Smooth muscle cell (in vitro differentiated cells): ENCODE measurements at regions not wholly inside any gene's neighbourhood (a gene's known extent, or its start where the extent isn't known, plus 50 kb on each side); places are given as distances from the start of the nearest gene placed in this dataset.

Experiments used
- DNase-seq: peaks from one replicate; lab custom pipeline; 2025; ENCODE audit not compliant: unreplicated experiment; lab: John Stamatoyannopoulos, UW
- H2AFZ ChIP-seq: fragments of 200-600 bp; sonication (generic); 2 replicates; pipeline ENCODE4 v1.6.0; 2016; ENCODE audit warnings: antibody characterized with exemption, low read depth, mild to moderate bottlenecking
- H3F3A ChIP-seq: fragments of 200-600 bp; sonication (generic); 2 replicates; pipeline ENCODE4 v1.6.0; 2017; ENCODE audit warnings: antibody characterized with exemption, low read depth
- H3K27ac ChIP-seq: fragments of 200-600 bp; sonication (generic); 2 replicates; pipeline ENCODE4 v1.5.1; 2016; ENCODE audit warnings: low read depth, mild to moderate bottlenecking
- H3K27me3 ChIP-seq: fragments of 200-600 bp; sonication (generic); 2 replicates; pipeline ENCODE4 v1.6.1; 2016; ENCODE audit warnings: low read depth, mild to moderate bottlenecking
- H3K36me3 ChIP-seq: fragments of 200-600 bp; sonication (generic); 2 replicates; pipeline ENCODE4 v1.5.1; 2016; ENCODE audit warnings: low read depth
- H3K4me1 ChIP-seq: fragments of 200-600 bp; sonication (generic); 2 replicates; pipeline ENCODE4 v1.5.1; 2016; ENCODE audit warnings: low read depth
- H3K4me2 ChIP-seq: fragments of 200-600 bp; sonication (generic); 2 replicates; pipeline ENCODE4 v1.6.0; 2016; ENCODE audit warnings: mild to moderate bottlenecking
- H3K4me3 ChIP-seq: fragments of 200-600 bp; sonication (generic); 2 replicates; pipeline ENCODE4 v1.5.1; 2016; ENCODE audit warnings: mild to moderate bottlenecking
- H3K79me2 ChIP-seq: fragments of 200-600 bp; sonication (generic); 2 replicates; pipeline ENCODE4 v1.6.0; 2016; ENCODE audit warnings: low read depth, mild to moderate bottlenecking
- H3K9ac ChIP-seq: fragments of 200-600 bp; sonication (generic); 2 replicates; pipeline ENCODE4 v1.6.0; 2016; ENCODE audit warnings: low read depth
- H3K9me3 ChIP-seq: fragments of 200-600 bp; sonication (generic); replicated peaks from 2 replicates; pipeline ENCODE4 v1.5.1; 2016; ENCODE audit warnings: low read depth
- H4K20me1 ChIP-seq: fragments of 200-600 bp; sonication (generic); 2 replicates; pipeline ENCODE4 v1.6.0; 2016; ENCODE audit warnings: low read depth
- WGBS: methylation state at CpG from one replicate; pipeline ENCODE4 v1.1.7; 2016; ENCODE audit warnings: low lambda C conversion rate; 5-methylcytosine and 5-hydroxymethylcytosine counted together
- TF ChIP-seq, protein P1 (sequence below): fragments of 200-600 bp; sonication (generic); IDR thresholded peaks from 2 replicates; pipeline ENCODE4 v1.5.1; 2017; ENCODE audit warnings: borderline replicate concordance, mild to moderate bottlenecking, antibody characterized with exemption; ENCODE audit not compliant: insufficient read depth, poor library complexity, severe bottlenecking

DNA sequence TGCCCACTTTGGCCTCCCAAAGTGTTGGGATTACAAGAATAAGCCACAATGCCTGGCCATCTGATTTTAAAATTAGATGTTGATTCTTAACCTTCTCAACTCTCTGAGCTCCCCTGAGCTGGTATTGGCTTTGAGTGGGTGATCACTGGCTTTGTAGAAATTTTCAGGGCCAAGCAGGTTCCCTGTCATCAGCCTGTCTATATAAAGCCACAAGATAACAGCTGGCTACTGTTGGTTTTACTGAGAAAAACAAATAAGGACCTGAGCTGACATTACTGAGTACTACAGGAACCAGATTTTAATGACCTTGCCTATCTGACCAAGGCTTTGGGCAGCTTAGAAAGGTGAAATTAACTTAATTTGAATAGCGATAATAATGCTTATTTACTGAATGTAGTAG lies 153.6 kb downstream of the MSX2 start:
- Histone ChIP-seq H3K4me2 (no peak overlapping the region), H3K27me3 (peaks cover 12% of the 10 kb centered on the region), H3K79me2 (no peaks in the 10 kb centered on the region), H3K9me3 (no peaks in the 10 kb centered on the region), H4K20me1 (no peaks in the 10 kb centered on the region), H3K4me1 (peaks cover 14% of the 10 kb centered on the region), H2AFZ (no peak overlapping the region), H3K9ac (no peak overlapping the region), H3K36me3 (no peaks in the 10 kb centered on the region), H3F3A (no peaks in the 10 kb centered on the region), H3K4me3 (no peak overlapping the region), H3K27ac (no peak overlapping the region)
- WGBS, result 89% methylated on average over 1 of the region's 1 CpG
- TF ChIP-seq, protein P1, sequence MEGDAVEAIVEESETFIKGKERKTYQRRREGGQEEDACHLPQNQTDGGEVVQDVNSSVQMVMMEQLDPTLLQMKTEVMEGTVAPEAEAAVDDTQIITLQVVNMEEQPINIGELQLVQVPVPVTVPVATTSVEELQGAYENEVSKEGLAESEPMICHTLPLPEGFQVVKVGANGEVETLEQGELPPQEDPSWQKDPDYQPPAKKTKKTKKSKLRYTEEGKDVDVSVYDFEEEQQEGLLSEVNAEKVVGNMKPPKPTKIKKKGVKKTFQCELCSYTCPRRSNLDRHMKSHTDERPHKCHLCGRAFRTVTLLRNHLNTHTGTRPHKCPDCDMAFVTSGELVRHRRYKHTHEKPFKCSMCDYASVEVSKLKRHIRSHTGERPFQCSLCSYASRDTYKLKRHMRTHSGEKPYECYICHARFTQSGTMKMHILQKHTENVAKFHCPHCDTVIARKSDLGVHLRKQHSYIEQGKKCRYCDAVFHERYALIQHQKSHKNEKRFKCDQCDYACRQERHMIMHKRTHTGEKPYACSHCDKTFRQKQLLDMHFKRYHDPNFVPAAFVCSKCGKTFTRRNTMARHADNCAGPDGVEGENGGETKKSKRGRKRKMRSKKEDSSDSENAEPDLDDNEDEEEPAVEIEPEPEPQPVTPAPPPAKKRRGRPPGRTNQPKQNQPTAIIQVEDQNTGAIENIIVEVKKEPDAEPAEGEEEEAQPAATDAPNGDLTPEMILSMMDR, result no peak
- no peak for DNase-seq

DNA sequence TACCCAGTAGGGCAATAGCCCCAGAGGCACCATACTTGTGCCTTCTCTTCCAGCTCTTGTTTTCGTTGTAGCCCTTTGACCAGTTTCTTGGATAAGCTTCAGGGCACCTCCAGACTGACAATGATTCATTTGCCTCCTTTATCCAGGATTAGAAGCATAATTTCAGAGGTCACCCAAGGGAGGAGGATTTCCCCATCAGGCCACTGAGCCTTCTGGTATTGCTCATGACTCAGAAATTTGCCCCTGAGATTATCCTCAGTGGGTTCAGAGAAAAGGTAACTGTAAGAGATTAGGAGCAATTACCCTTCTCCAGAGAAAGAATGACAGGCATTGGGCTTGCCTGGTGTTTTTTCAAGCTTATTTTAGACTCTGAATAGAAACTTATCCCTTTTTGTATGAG lies 147.9 kb downstream of the MSX2 start:
- H3K27me3 ChIP-seq, result peaks cover 12% of the 10 kb centered on the region
- H3K4me1 ChIP-seq, result peaks cover 25% of the 10 kb centered on the region
- no peak overlapping the region for H3K27ac ChIP-seq
- DNase-seq, result no peak
- H3K4me3 ChIP-seq, result no peak overlapping the region
- H3K9me3 ChIP-seq, result no peaks in the 10 kb centered on the region
- TF ChIP-seq, protein P1, result no peak
- H3F3A ChIP-seq, result no peaks in the 10 kb centered on the region
- no peaks in the 10 kb centered on the region for H3K36me3 ChIP-seq
- no peak overlapping the region for H3K9ac ChIP-seq
- 25% methylated on average over 1 of the region's 1 CpG for WGBS
- H3K79me2 ChIP-seq, result no peaks in the 10 kb centered on the region
- no peak overlapping the region for H2AFZ ChIP-seq
- H4K20me1 ChIP-seq, result no peaks in the 10 kb centered on the region
- H3K4me2 ChIP-seq, result no peak overlapping the region

DNA sequence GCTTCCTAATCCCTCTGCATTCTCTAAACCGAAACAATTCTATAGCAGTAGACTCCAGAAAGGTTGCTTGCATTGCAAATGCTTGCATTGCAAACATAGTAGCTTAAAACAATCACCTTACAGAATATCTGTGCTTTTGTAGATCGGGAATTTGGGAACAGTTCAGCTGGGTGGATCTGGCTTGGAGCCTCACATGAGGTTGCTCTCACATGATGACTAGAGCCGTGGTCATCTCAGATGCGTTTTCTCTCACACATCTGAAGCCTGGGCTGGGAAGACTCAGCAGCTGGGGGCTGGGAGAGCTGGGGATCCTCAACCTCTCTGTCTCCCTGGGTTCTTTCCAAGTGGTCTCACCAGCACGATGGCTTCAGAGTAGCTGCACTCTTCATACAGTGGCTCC lies 127.8 kb downstream of the MSX2 start:
- H3K4me2 ChIP-seq, result no peak overlapping the region
- no peak overlapping the region for H3K9ac ChIP-seq
- no peaks in the 10 kb centered on the region for H3K9me3 ChIP-seq
- 85% methylated on average over 5 of the region's 5 CpGs for WGBS
- H2AFZ ChIP-seq, result no peak overlapping the region
- H3F3A ChIP-seq, result no peaks in the 10 kb centered on the region
- H3K27ac ChIP-seq, result no peak overlapping the region
- no peak overlapping the region for H3K4me3 ChIP-seq
- H3K36me3 ChIP-seq, result no peaks in the 10 kb centered on the region
- no peaks in the 10 kb centered on the region for H4K20me1 ChIP-seq
- H3K4me1 ChIP-seq, result no peaks in the 10 kb centered on the region
- TF ChIP-seq, protein P1, result no peak
- peaks cover 7% of the 10 kb centered on the region for H3K27me3 ChIP-seq
- H3K79me2 ChIP-seq, result no peaks in the 10 kb centered on the region
- no peak for DNase-seq

DNA sequence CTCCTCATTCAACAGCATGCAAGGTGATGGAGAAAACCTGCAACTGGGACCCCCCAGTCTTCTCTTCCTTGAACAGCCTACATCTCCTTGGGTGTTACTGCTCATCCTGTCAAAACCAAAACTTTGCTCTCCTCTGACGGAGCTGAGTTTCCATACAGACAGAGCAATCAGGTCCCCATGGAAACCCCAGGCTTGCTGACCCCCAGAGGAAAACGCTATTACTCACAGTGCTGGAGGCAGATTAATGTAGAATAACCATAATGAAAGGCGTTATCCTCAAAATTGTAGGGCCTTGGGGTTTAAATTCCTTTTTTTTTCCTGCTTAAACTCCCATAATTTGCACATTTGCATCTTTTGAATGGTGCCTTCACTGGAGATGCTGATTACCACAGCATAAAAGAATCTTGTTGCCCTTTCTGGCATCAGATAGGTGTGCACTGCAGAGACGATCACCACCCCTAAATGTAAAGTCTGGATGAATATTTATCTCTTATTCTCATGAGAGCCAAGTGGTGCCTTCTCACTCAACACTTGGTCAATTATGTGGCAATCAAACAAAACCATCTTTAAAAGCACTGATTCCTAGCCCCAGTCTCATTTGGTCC lies 126.3 kb downstream of the MSX2 start:
- no peaks in the 10 kb centered on the region for H3K36me3 ChIP-seq

More for the DNA sequence above, 126.3 kb downstream of the MSX2 start:
- Histone ChIP-seq H3K9ac (no peak overlapping the region), H3K4me2 (no peak overlapping the region), H3K79me2 (no peaks in the 10 kb centered on the region), H3K27ac (no peak overlapping the region), H3K4me1 (no peaks in the 10 kb centered on the region), H3K4me3 (no peak overlapping the region), H4K20me1 (no peaks in the 10 kb centered on the region), H3K27me3 (peaks cover 7% of the 10 kb centered on the region), H3F3A (no peaks in the 10 kb centered on the region), H3K9me3 (no peaks in the 10 kb centered on the region), H2AFZ (no peak overlapping the region)
- DNase-seq, result no peak
- TF ChIP-seq, protein P1, result no peak
- 72% methylated on average over 4 of the region's 4 CpGs for WGBS
